ENCODE measurements at regions not wholly inside any gene's neighbourhood (a gene's known extent, or its start where the extent isn't known, plus 50 kb on each side); places are given as distances from the start of the nearest gene placed in this dataset.

GRCh38 chr17:77074681-77075080 lies 66.1 kb upstream of the SEC14L1 start:
- Histone ChIP-seq H3K4me2 (no peak overlapping the region), H3K27me3 (ENCODE audit: insufficient read depth, low read depth) (peaks cover 7% of the 10 kb centered on the region), H3K9me3 (ENCODE audit: insufficient read depth, low read depth) (no peaks in the 10 kb centered on the region), H3K4me3 (no peak overlapping the region), H3K27ac (no peak overlapping the region), H3K4me1 (replicated peaks; ENCODE audit: insufficient read depth) (no peaks in the 10 kb centered on the region), H3K9me2 (ENCODE audit: insufficient read depth) (no peaks in the 10 kb centered on the region), H3K36me3 (ENCODE audit: low read depth) (no peaks in the 10 kb centered on the region), H3K79me2 (ENCODE audit: low read depth) (no peaks in the 10 kb centered on the region), H2AFZ (no peak overlapping the region), H3F3A (ENCODE audit: insufficient read depth, low read depth) (no peaks in the 10 kb centered on the region), H4K20me1 (ENCODE audit: insufficient read depth) (no peaks in the 10 kb centered on the region)
- ChIA-PET POLR2A (ENCODE audit: unreplicated experiment) (no interaction called here), CTCF (no interaction called here)
- TF ChIP-seq EZH2 (IDR thresholded peaks at IDR 0.05; ENCODE audit: low read depth) (no peak), CTCF (conservative IDR thresholded peaks at IDR 0.05) (no peak)
- intact Hi-C loops (cut with micrococcal nuclease; ENCODE audit: unreplicated experiment) = no loop called here
- BruUV-seq (replicated peaks) = no TSS peak
- no peak for DNase-seq

GRCh38 chr17:77076124-77076830 lies 64.5 kb upstream of the SEC14L1 start:
- TF ChIP-seq CTCF (conservative IDR thresholded peaks at IDR 0.05) (no peak), EZH2 (IDR thresholded peaks at IDR 0.05; ENCODE audit: low read depth) (no peak)
- Histone ChIP-seq H4K20me1 (ENCODE audit: insufficient read depth) (no peaks in the 10 kb centered on the region), H3K79me2 (ENCODE audit: low read depth) (no peaks in the 10 kb centered on the region), H2AFZ (no peak overlapping the region), H3K4me1 (replicated peaks; ENCODE audit: insufficient read depth) (no peaks in the 10 kb centered on the region), H3K4me3 (no peak overlapping the region), H3K27me3 (ENCODE audit: insufficient read depth, low read depth) (peaks cover 7% of the 10 kb centered on the region), H3K4me2 (no peak overlapping the region), H3K36me3 (ENCODE audit: low read depth) (no peaks in the 10 kb centered on the region), H3K27ac (no peak overlapping the region), H3K9me2 (ENCODE audit: insufficient read depth) (no peaks in the 10 kb centered on the region), H3K9me3 (ENCODE audit: insufficient read depth, low read depth) (no peaks in the 10 kb centered on the region), H3F3A (ENCODE audit: insufficient read depth, low read depth) (no peaks in the 10 kb centered on the region)
- ChIA-PET CTCF (interaction anchor here (0.5 kb wide), 1 partner anchor 938 kb away, joined by 5 read pairs; no protein-coding TSS in a partner anchor), POLR2A (ENCODE audit: unreplicated experiment) (no interaction called here)
- no TSS peak for BruUV-seq (replicated peaks)
- intact Hi-C loops (cut with micrococcal nuclease; ENCODE audit: unreplicated experiment) = no loop called here
- no peak for DNase-seq

GRCh38 chr17:77083531-77083930 lies 57.2 kb upstream of the SEC14L1 start:
- Histone ChIP-seq H3F3A (ENCODE audit: insufficient read depth, low read depth) (no peaks in the 10 kb centered on the region), H3K27ac (no peak overlapping the region), H3K4me3 (no peak overlapping the region), H3K9me3 (ENCODE audit: insufficient read depth, low read depth) (no peaks in the 10 kb centered on the region), H3K36me3 (ENCODE audit: low read depth) (no peaks in the 10 kb centered on the region), H3K79me2 (ENCODE audit: low read depth) (no peaks in the 10 kb centered on the region), H3K27me3 (ENCODE audit: insufficient read depth, low read depth) (no peaks in the 10 kb centered on the region), H3K4me1 (replicated peaks; ENCODE audit: insufficient read depth) (peaks cover 4% of the 10 kb centered on the region; the same call in 1 of the 2 replicates), H4K20me1 (ENCODE audit: insufficient read depth) (no peaks in the 10 kb centered on the region), H3K9me2 (ENCODE audit: insufficient read depth) (no peaks in the 10 kb centered on the region), H3K4me2 (no peak overlapping the region), H2AFZ (no peak overlapping the region)
- intact Hi-C loops (cut with micrococcal nuclease; ENCODE audit: unreplicated experiment) = loop anchor here (5.0 to 10.0 kb wide), 2 partner anchors 121 to 404 kb away; no protein-coding TSS in a partner anchor
- POLR2A ChIA-PET (ENCODE audit: unreplicated experiment) = no interaction called here
- TF ChIP-seq EZH2 (IDR thresholded peaks at IDR 0.05; ENCODE audit: low read depth) = no peak
- TF ChIP-seq CTCF (conservative IDR thresholded peaks at IDR 0.05) = no peak
- CTCF ChIA-PET = no interaction called here
- no peak for DNase-seq
- BruUV-seq (replicated peaks) = no TSS peak
